ENCODE measurements at regions not wholly inside any gene's neighbourhood (a gene's known extent, or its start where the extent isn't known, plus 50 kb on each side); places are given as distances from the start of the nearest gene placed in this dataset.
A peak's percentile ranks its signal among the peaks of the same experiment; 100 is the strongest.

- no peak for TF ChIP-seq EZH2phosphoT487 (IDR thresholded peaks at IDR 0.05)
- no peak for TF ChIP-seq EZH2 (IDR thresholded peaks at IDR 0.05)
- H3K27ac Mint-ChIP-seq: no peak overlapping the region
Measured at GRCh38 chr16:47861999-47862398, 293.8 kb downstream of the ABCC12 start.

GRCh38 chr16:47858333-47858982, 297.3 kb downstream of the ABCC12 start:
- Mint-ChIP-seq H3K4me1 (peaks cover 18% of the 10 kb centered on the region), H3K9me3 (peaks cover 8% of the 10 kb centered on the region), H3K27me3 (ENCODE audit: insufficient read depth, low read depth) (peaks cover 18% of the 10 kb centered on the region), H3K36me3 (peaks cover 5% of the 10 kb centered on the region), H3K4me3 (no peak overlapping the region), H3K27ac (peak overlapping the region; percentile 60)
- H3K9ac ChIP-seq: no peak overlapping the region
- H2AFZ ChIP-seq (replicated peaks): no peak overlapping the region
- no peaks in the 10 kb centered on the region for H3K79me2 ChIP-seq (ENCODE audit: low read depth)
- H3F3A ChIP-seq (ENCODE audit: low read depth): no peaks in the 10 kb centered on the region
- H3K4me2 ChIP-seq: no peak overlapping the region
- DNase-seq (ENCODE audit: low spot score): no peak
- TF ChIP-seq CTCF (IDR thresholded peaks at IDR 0.05): no peak
- TF ChIP-seq EZH2phosphoT487 (IDR thresholded peaks at IDR 0.05): no peak
- no peaks in the 10 kb centered on the region for H3K36me3 ChIP-seq
- no peaks in the 10 kb centered on the region for H3K4me1 ChIP-seq
- no peaks in the 10 kb centered on the region for H3K27me3 ChIP-seq
- H3K4me3 ChIP-seq: no peak overlapping the region
- H3K9me3 ChIP-seq (ENCODE audit: low read depth): no peaks in the 10 kb centered on the region
- H4K20me1 ChIP-seq (ENCODE audit: low read depth): no peaks in the 10 kb centered on the region
- H3K27ac ChIP-seq: no peak overlapping the region

More at GRCh38 chr16:47861999-47862398, 293.8 kb downstream of the ABCC12 start:
- no peak overlapping the region for H3K27ac ChIP-seq
- no peak overlapping the region for H2AFZ ChIP-seq (replicated peaks)
- Mint-ChIP-seq H3K36me3 (no peaks in the 10 kb centered on the region), H3K9me3 (peaks cover 3% of the 10 kb centered on the region), H3K4me3 (no peak overlapping the region), H3K4me1 (peaks cover 23% of the 10 kb centered on the region), H3K27me3 (ENCODE audit: insufficient read depth, low read depth) (peaks cover 8% of the 10 kb centered on the region)
- H3K36me3 ChIP-seq: no peaks in the 10 kb centered on the region
- H3K9me3 ChIP-seq (ENCODE audit: low read depth): no peaks in the 10 kb centered on the region
- no peak overlapping the region for H3K9ac ChIP-seq
- H4K20me1 ChIP-seq (ENCODE audit: low read depth): no peaks in the 10 kb centered on the region
- no peaks in the 10 kb centered on the region for H3F3A ChIP-seq (ENCODE audit: low read depth)
- H3K4me1 ChIP-seq: peaks cover 14% of the 10 kb centered on the region
- H3K4me2 ChIP-seq: no peak overlapping the region
- no peaks in the 10 kb centered on the region for H3K79me2 ChIP-seq (ENCODE audit: low read depth)
- no peak for DNase-seq (ENCODE audit: low spot score)
- H3K4me3 ChIP-seq: no peak overlapping the region
- no peaks in the 10 kb centered on the region for H3K27me3 ChIP-seq

GRCh38 chr16:47855431-47855830, 300.4 kb downstream of the ABCC12 start:
- H3K4me3 Mint-ChIP-seq: no peak overlapping the region
- Histone ChIP-seq H3K27ac (no peak overlapping the region), H3K4me1 (peaks cover 11% of the 10 kb centered on the region), H2AFZ (replicated peaks) (no peak overlapping the region), H4K20me1 (ENCODE audit: low read depth) (no peaks in the 10 kb centered on the region), H3K4me3 (no peak overlapping the region), H3F3A (ENCODE audit: low read depth) (no peaks in the 10 kb centered on the region), H3K79me2 (ENCODE audit: low read depth) (no peaks in the 10 kb centered on the region), H3K27me3 (no peaks in the 10 kb centered on the region), H3K9me3 (ENCODE audit: low read depth) (no peaks in the 10 kb centered on the region), H3K9ac (no peak overlapping the region), H3K4me2 (no peak overlapping the region), H3K36me3 (no peaks in the 10 kb centered on the region)
- H3K9me3 Mint-ChIP-seq: peaks cover 5% of the 10 kb centered on the region
- H3K27ac Mint-ChIP-seq: no peak overlapping the region
- TF ChIP-seq EZH2phosphoT487 (IDR thresholded peaks at IDR 0.05) (no peak), EZH2 (IDR thresholded peaks at IDR 0.05) (no peak)
- H3K4me1 Mint-ChIP-seq: peaks cover 29% of the 10 kb centered on the region
- peaks cover 5% of the 10 kb centered on the region for H3K36me3 Mint-ChIP-seq
- peaks cover 17% of the 10 kb centered on the region for H3K27me3 Mint-ChIP-seq (ENCODE audit: insufficient read depth, low read depth)
- DNase-seq (ENCODE audit: low spot score): no peak

GRCh38 chr16:47854737-47855136, 301.1 kb downstream of the ABCC12 start:
- Mint-ChIP-seq H3K4me3 (peak overlapping the region; percentile 16), H3K9me3 (peaks cover 5% of the 10 kb centered on the region), H3K4me1 (peaks cover 34% of the 10 kb centered on the region), H3K27ac (peak overlapping the region; percentile 13), H3K36me3 (peaks cover 5% of the 10 kb centered on the region), H3K27me3 (ENCODE audit: insufficient read depth, low read depth) (peaks cover 17% of the 10 kb centered on the region)
- no peaks in the 10 kb centered on the region for H3K9me3 ChIP-seq (ENCODE audit: low read depth)
- no peak for DNase-seq (ENCODE audit: low spot score)
- no peak overlapping the region for H3K4me3 ChIP-seq
- H3K27ac ChIP-seq: no peak overlapping the region
- no peak overlapping the region for H2AFZ ChIP-seq (replicated peaks)
- peaks cover 1% of the 10 kb centered on the region for H3F3A ChIP-seq (ENCODE audit: low read depth)
- no peaks in the 10 kb centered on the region for H4K20me1 ChIP-seq (ENCODE audit: low read depth)
- H3K27me3 ChIP-seq: no peaks in the 10 kb centered on the region
- H3K4me1 ChIP-seq: peaks cover 17% of the 10 kb centered on the region
- TF ChIP-seq CTCF (IDR thresholded peaks at IDR 0.05) (no peak), EZH2phosphoT487 (IDR thresholded peaks at IDR 0.05) (no peak), EZH2 (IDR thresholded peaks at IDR 0.05) (no peak)
- H3K9ac ChIP-seq: no peak overlapping the region
- H3K79me2 ChIP-seq (ENCODE audit: low read depth): no peaks in the 10 kb centered on the region
- H3K36me3 ChIP-seq: no peaks in the 10 kb centered on the region
- H3K4me2 ChIP-seq: no peak overlapping the region
